Keratinocyte (primary cell): ENCODE measurements at regions not wholly inside any gene's neighbourhood (a gene's known extent, or its start where the extent isn't known, plus 50 kb on each side); places are given as distances from the start of the nearest gene placed in this dataset.
"Not testable (repeated sequence)": the region's sequence is repeated elsewhere in the genome, so short reads cannot be mapped to it uniquely, and the experiment has no call there.

Source experiments
- DNase-seq: peaks from one replicate; pipeline ENCODE4 v3.0.0-alpha.2; 2011; ENCODE audit warnings: low read depth, missing footprints, low spot score
- FAIRE-seq: peaks from 2 replicates; lab custom pipeline; 2011; peaks lifted over from hg19 to GRCh38; lab: Jason Lieb, UNC
- H2AFZ ChIP-seq: 2 replicates; pipeline ENCODE4 v1.6.0; 2012; ENCODE audit warnings: low read length, control low read depth, inconsistent platforms; ENCODE audit not compliant: control insufficient read depth
- H3K27ac ChIP-seq: 2 replicates; pipeline ENCODE4 v1.5.1; 2011; ENCODE audit warnings: low read length; ENCODE audit not compliant: control insufficient read depth, insufficient read depth
- H3K27me3 ChIP-seq: 3 replicates; pipeline ENCODE4 v1.6.0; 2011; ENCODE audit warnings: low read length; ENCODE audit not compliant: control insufficient read depth, insufficient read depth; ENCODE audit errors: extremely low read depth
- H3K36me3 ChIP-seq, 2 experiments: 2 replicates in 1 of 2; 3 replicates in 1 of 2; pipeline ENCODE4 v1.5.1; 2011; ENCODE audit warnings: low read length in 2 of 2, mild to moderate bottlenecking in 1 of 2; ENCODE audit not compliant: control insufficient read depth in 2 of 2, insufficient read depth in 2 of 2; ENCODE audit errors: extremely low read depth in 1 of 2
- H3K4me1 ChIP-seq: 3 replicates; pipeline ENCODE4 v1.5.1; 2011; ENCODE audit warnings: low read length; ENCODE audit not compliant: control insufficient read depth, insufficient read depth; ENCODE audit errors: extremely low read depth
- H3K4me2 ChIP-seq: 3 replicates; pipeline ENCODE4 v1.6.0; 2011; ENCODE audit warnings: low read depth, low read length; ENCODE audit not compliant: control insufficient read depth, insufficient read depth; ENCODE audit errors: extremely low read depth
- H3K4me3 ChIP-seq, 3 experiments: fragments of 200-600 bp in 1 of 3; sonication (generic) in 1 of 3; 2 replicates in 2 of 3; 3 replicates in 1 of 3; pipeline ENCODE4 v1.5.1; 2011 to 2016; ENCODE audit warnings: low read length in 3 of 3, mild to moderate bottlenecking in 3 of 3, control low read depth in 2 of 3, inconsistent platforms in 1 of 3, low read depth in 1 of 3, mixed read lengths in 1 of 3, mixed run types in 1 of 3, moderate library complexity in 1 of 3; ENCODE audit not compliant: control insufficient read depth in 2 of 3, insufficient read depth in 2 of 3; ENCODE audit errors: extremely low read depth in 1 of 3
- H3K79me2 ChIP-seq: 2 replicates; pipeline ENCODE4 v1.6.0; 2012; ENCODE audit warnings: low read length; ENCODE audit not compliant: control insufficient read depth, insufficient read depth
- H3K9ac ChIP-seq: 3 replicates; pipeline ENCODE4 v1.6.0; 2011; ENCODE audit warnings: low read length; ENCODE audit not compliant: control insufficient read depth, insufficient read depth; ENCODE audit errors: extremely low read depth
- H3K9me1 ChIP-seq: 3 replicates; pipeline ENCODE4 v1.6.0; 2011; ENCODE audit warnings: low read length; ENCODE audit not compliant: control insufficient read depth, insufficient read depth; ENCODE audit errors: extremely low read depth
- H3K9me3 ChIP-seq: 2 replicates; pipeline ENCODE4 v1.5.1; 2012; ENCODE audit warnings: low read depth, low read length; ENCODE audit not compliant: control insufficient read depth
- H4K20me1 ChIP-seq: 3 replicates; pipeline ENCODE4 v1.6.0; 2011; ENCODE audit warnings: low read length; ENCODE audit not compliant: control insufficient read depth, insufficient read depth; ENCODE audit errors: extremely low read depth
- CTCF ChIP-seq, 3 experiments: IDR thresholded peaks in 1 of 3; conservative IDR thresholded peaks in 1 of 3; optimal IDR thresholded peaks in 1 of 3; 2 replicates in 2 of 3; 3 replicates in 1 of 3; pipeline versions ENCODE3 to v1.5.1; 2011; ENCODE audit warnings: low read length in 3 of 3, mild to moderate bottlenecking in 3 of 3, moderate library complexity in 2 of 3, control low read depth in 1 of 3, inconsistent platforms in 1 of 3; ENCODE audit not compliant: insufficient read depth in 2 of 3; ENCODE audit errors: extremely low read depth in 1 of 3
- EZH2 ChIP-seq: IDR thresholded peaks from one replicate; pipeline ENCODE4 v1.6.1; 2012; ENCODE audit warnings: inconsistent platforms, mild to moderate bottlenecking, low read length, moderate library complexity
- dilution Hi-C: fragments of 300-500 bp; cut with MboI; formaldehyde crosslinking; loops from one replicate; pipeline ENCODE4 v1.7.0; 2020; ENCODE audit warnings: low sequenced_read_pairs; ENCODE audit not compliant: extremely low pct_ligation_motif_present

GRCh38 chr5:30368064-30368463 lies 825.4 kb upstream of the CDH6 start:
- Histone ChIP-seq H3K4me2 (no peak overlapping the region), H3K9me3 (no peaks in the 10 kb centered on the region), H3K36me3 (no peaks in the 10 kb centered on the region), H3K4me1 (no peaks in the 10 kb centered on the region), H3K4me3 (no peak overlapping the region), H4K20me1 (no peaks in the 10 kb centered on the region), H3K79me2 (no peaks in the 10 kb centered on the region), H3K9ac (no peak overlapping the region), H3K9me1 (no peaks in the 10 kb centered on the region), H3K27ac (no peak overlapping the region), H3K27me3 (no peaks in the 10 kb centered on the region), H2AFZ (no peak overlapping the region)
- DNase-seq (no peak), FAIRE-seq (no peak)
- dilution Hi-C loops: no loop called here
- TF ChIP-seq EZH2 (no peak), CTCF (optimal IDR thresholded peaks at IDR 0.05 in 1 of 3, IDR thresholded peaks at IDR 0.05 in 1 of 3, conservative IDR thresholded peaks at IDR 0.05 in 1 of 3; ENCODE audit: extremely low read depth in 1 of 3, insufficient read depth in 2 of 3, low read length in 3 of 3) (no peak)

DNA sequence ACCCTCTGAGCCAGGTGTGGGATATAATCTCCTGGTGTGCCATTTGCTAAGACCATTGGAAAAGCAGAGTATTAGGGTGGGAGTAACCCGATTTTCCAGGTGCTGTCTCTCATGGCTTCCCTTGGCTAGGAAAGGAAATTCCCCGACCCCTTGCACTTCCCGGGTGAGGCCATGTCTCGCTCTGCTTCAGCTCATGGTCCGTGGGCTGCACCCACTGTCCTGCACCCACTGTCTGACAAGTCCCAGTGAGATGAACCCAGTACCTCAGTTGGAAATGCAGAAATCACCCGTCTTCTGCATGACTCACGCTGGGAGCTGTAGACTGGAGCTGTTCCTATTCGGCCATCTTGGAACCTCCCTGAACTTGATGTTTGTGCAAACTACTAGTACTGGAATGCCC lies 828.5 kb upstream of the CDH6 start:
- H3K36me3 ChIP-seq, H3K4me3 ChIP-seq, H3K9me1 ChIP-seq, H3K27me3 ChIP-seq, H2AFZ ChIP-seq, H3K9me3 ChIP-seq, H3K4me1 ChIP-seq, FAIRE-seq, DNase-seq, H3K79me2 ChIP-seq, H3K27ac ChIP-seq, H3K4me2 ChIP-seq, dilution Hi-C loops, H4K20me1 ChIP-seq, H3K9ac ChIP-seq: not testable (repeated sequence)

DNA sequence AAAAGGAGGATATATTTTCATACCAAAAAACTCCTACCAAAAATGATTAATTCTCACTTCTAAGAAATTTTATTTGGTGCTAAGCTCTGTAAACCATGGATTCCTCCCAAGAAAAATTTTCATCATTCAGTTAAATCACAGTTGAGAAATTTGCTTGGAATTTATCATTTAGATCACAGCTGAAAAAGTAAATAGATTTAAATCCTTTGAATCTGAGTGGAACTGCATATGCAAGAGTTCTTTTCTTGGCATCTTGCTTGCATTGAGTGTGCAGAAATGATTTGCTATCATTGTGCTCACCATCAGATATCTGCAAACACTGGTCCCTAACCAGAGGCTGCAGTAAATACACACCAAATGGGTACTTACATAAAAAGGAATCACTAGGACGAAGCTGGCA lies 836.1 kb upstream of the CDH6 start:
- Histone ChIP-seq H3K36me3 (no peaks in the 10 kb centered on the region), H3K9ac (no peak overlapping the region), H3K9me1 (no peaks in the 10 kb centered on the region), H3K4me3 (no peak overlapping the region), H4K20me1 (no peaks in the 10 kb centered on the region), H2AFZ (no peak overlapping the region), H3K9me3 (no peaks in the 10 kb centered on the region), H3K27ac (no peak overlapping the region), H3K27me3 (no peaks in the 10 kb centered on the region), H3K4me1 (no peaks in the 10 kb centered on the region), H3K79me2 (no peaks in the 10 kb centered on the region), H3K4me2 (no peak overlapping the region)
- TF ChIP-seq EZH2 (no peak), CTCF (optimal IDR thresholded peaks at IDR 0.05 in 1 of 3, IDR thresholded peaks at IDR 0.05 in 1 of 3, conservative IDR thresholded peaks at IDR 0.05 in 1 of 3; ENCODE audit: extremely low read depth in 1 of 3, insufficient read depth in 2 of 3, low read length in 3 of 3) (no peak)
- no peak for FAIRE-seq
- no peak for DNase-seq
- dilution Hi-C loops: no loop called here
